ENCODE measurements at regions not wholly inside any gene's neighbourhood (a gene's known extent, or its start where the extent isn't known, plus 50 kb on each side); places are given as distances from the start of the nearest gene placed in this dataset.
"Not testable (repeated sequence)": the region's sequence is repeated elsewhere in the genome, so short reads cannot be mapped to it uniquely, and the experiment has no call there.

- no peak for DNase-seq
These were observed 397.9 kb downstream of the COG6 start for GRCh38 chr13:40053401-40053800.

- DNase-seq: not testable (repeated sequence)
These were observed 399.0 kb downstream of the COG6 start for GRCh38 chr13:40054422-40054821.

- DNase-seq: no peak
These were observed 401.6 kb downstream of the COG6 start for GRCh38 chr13:40056898-40057619.

GRCh38 chr13:40058757-40059236, 403.3 kb downstream of the COG6 start:
- no peak for DNase-seq

- no peak for DNase-seq
These were observed 404.2 kb downstream of the COG6 start for GRCh38 chr13:40059540-40060232.

GRCh38 chr13:40060296-40061007, 405.0 kb downstream of the COG6 start:
- no peak for DNase-seq

GRCh38 chr13:40061466-40062450, 406.3 kb downstream of the COG6 start:
- DNase-seq: no peak

- DNase-seq: no peak
These were observed 407.8 kb downstream of the COG6 start for GRCh38 chr13:40063278-40063698.

GRCh38 chr13:40063703-40064102, 408.2 kb downstream of the COG6 start:
- no peak for DNase-seq

- no peak for DNase-seq
These were observed 409.0 kb downstream of the COG6 start for GRCh38 chr13:40064154-40065097.

GRCh38 chr13:40069173-40070044, 413.9 kb downstream of the COG6 start:
- DNase-seq: peak; percentile 80

GRCh38 chr13:40070357-40070756, 414.9 kb downstream of the COG6 start:
- no peak for DNase-seq

GRCh38 chr13:40072663-40073120, 417.2 kb downstream of the COG6 start:
- DNase-seq: no peak

GRCh38 chr13:40074338-40074737, 418.9 kb downstream of the COG6 start:
- no peak for DNase-seq

- no peak for DNase-seq
These were observed 419.8 kb downstream of the COG6 start for GRCh38 chr13:40075281-40075680.

- no peak for DNase-seq
These were observed 421.4 kb downstream of the COG6 start for GRCh38 chr13:40076765-40077362.

- DNase-seq: no peak
These were observed 422.1 kb downstream of the COG6 start for GRCh38 chr13:40077396-40078027.

- DNase-seq: no peak
These were observed 424.3 kb downstream of the COG6 start for GRCh38 chr13:40079721-40080120.

GRCh38 chr13:40080676-40081075, 425.2 kb downstream of the COG6 start:
- DNase-seq: no peak
